ENCODE measurements at regions not wholly inside any gene's neighbourhood (a gene's known extent, or its start where the extent isn't known, plus 50 kb on each side); places are given as distances from the start of the nearest gene placed in this dataset.

- H2AFZ ChIP-seq: no peak overlapping the region
These were observed 1029.1 kb upstream of the GBE1 start for GRCh38 chr3:82790307-82791097.

GRCh38 chr3:82783194-82783593 lies 1021.7 kb upstream of the GBE1 start:
- H3K79me2 ChIP-seq: no peaks in the 10 kb centered on the region
- no peaks in the 10 kb centered on the region for H3K9me3 ChIP-seq (ENCODE audit: control insufficient read depth, low read length)
- no peak overlapping the region for H3K4me3 ChIP-seq (ENCODE audit: low read depth, low read length)
- no peak overlapping the region for H3K4me2 ChIP-seq (ENCODE audit: low read length)
- no peak overlapping the region for H3K9ac ChIP-seq
- TF ChIP-seq, protein P1, sequence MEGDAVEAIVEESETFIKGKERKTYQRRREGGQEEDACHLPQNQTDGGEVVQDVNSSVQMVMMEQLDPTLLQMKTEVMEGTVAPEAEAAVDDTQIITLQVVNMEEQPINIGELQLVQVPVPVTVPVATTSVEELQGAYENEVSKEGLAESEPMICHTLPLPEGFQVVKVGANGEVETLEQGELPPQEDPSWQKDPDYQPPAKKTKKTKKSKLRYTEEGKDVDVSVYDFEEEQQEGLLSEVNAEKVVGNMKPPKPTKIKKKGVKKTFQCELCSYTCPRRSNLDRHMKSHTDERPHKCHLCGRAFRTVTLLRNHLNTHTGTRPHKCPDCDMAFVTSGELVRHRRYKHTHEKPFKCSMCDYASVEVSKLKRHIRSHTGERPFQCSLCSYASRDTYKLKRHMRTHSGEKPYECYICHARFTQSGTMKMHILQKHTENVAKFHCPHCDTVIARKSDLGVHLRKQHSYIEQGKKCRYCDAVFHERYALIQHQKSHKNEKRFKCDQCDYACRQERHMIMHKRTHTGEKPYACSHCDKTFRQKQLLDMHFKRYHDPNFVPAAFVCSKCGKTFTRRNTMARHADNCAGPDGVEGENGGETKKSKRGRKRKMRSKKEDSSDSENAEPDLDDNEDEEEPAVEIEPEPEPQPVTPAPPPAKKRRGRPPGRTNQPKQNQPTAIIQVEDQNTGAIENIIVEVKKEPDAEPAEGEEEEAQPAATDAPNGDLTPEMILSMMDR (IDR thresholded peaks at IDR 0.05): no peak
- H3K36me3 ChIP-seq (ENCODE audit: control insufficient read depth, insufficient read depth, low read length): no peaks in the 10 kb centered on the region
- no peak overlapping the region for H2AFZ ChIP-seq
- no peaks in the 10 kb centered on the region for H3K27me3 ChIP-seq (ENCODE audit: control insufficient read depth, insufficient read depth, low read length)
- H3K4me1 ChIP-seq: no peaks in the 10 kb centered on the region
- H3K27ac ChIP-seq: no peak overlapping the region

More at GRCh38 chr3:82790307-82791097, 1029.1 kb upstream of the GBE1 start:
- no peaks in the 10 kb centered on the region for H3K4me1 ChIP-seq
- H3K9me3 ChIP-seq (ENCODE audit: control insufficient read depth, low read length): no peaks in the 10 kb centered on the region
- TF ChIP-seq, protein P1 (IDR thresholded peaks at IDR 0.05): no peak
- H3K27me3 ChIP-seq (ENCODE audit: control insufficient read depth, insufficient read depth, low read length): no peaks in the 10 kb centered on the region
- H3K27ac ChIP-seq: no peak overlapping the region
- no peak overlapping the region for H3K9ac ChIP-seq
- no peaks in the 10 kb centered on the region for H3K79me2 ChIP-seq
- no peaks in the 10 kb centered on the region for H3K36me3 ChIP-seq (ENCODE audit: control insufficient read depth, insufficient read depth, low read length)
- H3K4me2 ChIP-seq (ENCODE audit: low read length): no peak overlapping the region
- no peak overlapping the region for H3K4me3 ChIP-seq (ENCODE audit: low read depth, low read length)

DNA sequence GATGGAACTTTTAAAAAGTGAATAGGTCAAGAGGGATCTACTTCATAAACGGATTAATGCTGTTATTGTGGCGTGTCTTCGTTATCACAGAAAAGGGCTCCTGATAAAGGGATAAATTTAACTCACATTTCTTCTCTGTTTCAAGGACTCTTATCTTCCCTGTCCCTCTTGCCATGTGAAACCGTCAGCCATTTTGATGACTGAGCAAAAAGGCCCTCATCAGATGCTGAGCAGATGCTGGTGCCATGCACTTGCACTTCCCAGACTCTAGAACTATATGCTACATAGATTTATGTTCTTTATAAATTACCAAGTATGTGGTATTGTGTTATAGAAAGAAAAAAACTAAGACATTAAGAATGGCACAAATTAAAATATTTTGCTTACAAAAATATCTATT lies 1011.8 kb upstream of the GBE1 start:
- Histone ChIP-seq H3K27me3 (ENCODE audit: control insufficient read depth, insufficient read depth, low read length) (no peaks in the 10 kb centered on the region), H2AFZ (no peak overlapping the region), H3K4me3 (ENCODE audit: low read depth, low read length) (no peak overlapping the region), H3K4me1 (no peaks in the 10 kb centered on the region), H3K27ac (no peak overlapping the region), H3K9me3 (ENCODE audit: control insufficient read depth, low read length) (no peaks in the 10 kb centered on the region), H3K9ac (no peak overlapping the region), H3K36me3 (ENCODE audit: control insufficient read depth, insufficient read depth, low read length) (no peaks in the 10 kb centered on the region), H3K4me2 (ENCODE audit: low read length) (no peak overlapping the region), H3K79me2 (no peaks in the 10 kb centered on the region)
- TF ChIP-seq, protein P1 (IDR thresholded peaks at IDR 0.05): no peak

GRCh38 chr3:82764521-82764920 lies 1003.1 kb upstream of the GBE1 start:
- H3K79me2 ChIP-seq: no peaks in the 10 kb centered on the region
- no peaks in the 10 kb centered on the region for H3K9me3 ChIP-seq (ENCODE audit: control insufficient read depth, low read length)
- TF ChIP-seq, protein P1 (IDR thresholded peaks at IDR 0.05): no peak
- H2AFZ ChIP-seq: no peak overlapping the region
- H3K4me1 ChIP-seq: no peaks in the 10 kb centered on the region
- no peak overlapping the region for H3K4me2 ChIP-seq (ENCODE audit: low read length)
- no peak overlapping the region for H3K4me3 ChIP-seq (ENCODE audit: low read depth, low read length)
- no peak overlapping the region for H3K27ac ChIP-seq
- H3K36me3 ChIP-seq (ENCODE audit: control insufficient read depth, insufficient read depth, low read length): no peaks in the 10 kb centered on the region
- no peaks in the 10 kb centered on the region for H3K27me3 ChIP-seq (ENCODE audit: control insufficient read depth, insufficient read depth, low read length)
- H3K9ac ChIP-seq: no peak overlapping the region

DNA sequence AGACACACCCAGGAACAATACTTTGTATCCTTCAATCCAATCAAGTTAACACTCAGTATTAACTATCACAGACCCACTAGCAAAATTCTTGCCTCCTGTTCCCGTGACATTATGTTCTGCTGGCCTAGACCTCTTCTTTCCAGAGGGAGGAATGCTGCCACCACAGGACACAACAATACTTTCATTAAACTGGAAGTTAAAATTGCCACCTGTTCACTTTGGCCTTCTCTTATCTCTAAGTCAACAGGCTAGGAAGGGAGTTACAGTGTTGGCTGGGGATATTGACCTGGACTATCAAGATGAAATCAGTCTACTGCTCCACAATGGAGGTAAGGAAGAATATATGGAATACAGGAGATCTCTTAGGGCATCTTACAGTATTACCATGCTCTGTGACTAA lies 1000.4 kb upstream of the GBE1 start:
- no peak overlapping the region for H2AFZ ChIP-seq
- H3K79me2 ChIP-seq: no peaks in the 10 kb centered on the region
- no peaks in the 10 kb centered on the region for H3K36me3 ChIP-seq (ENCODE audit: control insufficient read depth, insufficient read depth, low read length)
- no peaks in the 10 kb centered on the region for H3K27me3 ChIP-seq (ENCODE audit: control insufficient read depth, insufficient read depth, low read length)
- TF ChIP-seq, protein P1 (IDR thresholded peaks at IDR 0.05): no peak
- H3K4me2 ChIP-seq (ENCODE audit: low read length): no peak overlapping the region
- no peak overlapping the region for H3K9ac ChIP-seq
- H3K27ac ChIP-seq: no peak overlapping the region
- H3K4me3 ChIP-seq (ENCODE audit: low read depth, low read length): no peak overlapping the region
- H3K4me1 ChIP-seq: no peaks in the 10 kb centered on the region
- H3K9me3 ChIP-seq (ENCODE audit: control insufficient read depth, low read length): no peaks in the 10 kb centered on the region
